Urothelium cell line (cell line): ENCODE measurements at regions not wholly inside any gene's neighbourhood (a gene's known extent, or its start where the extent isn't known, plus 50 kb on each side); places are given as distances from the start of the nearest gene placed in this dataset.

Source experiments
- DNase-seq: peaks from one replicate; pipeline ENCODE4 v3.0.0; 2011; ENCODE audit warnings: low spot score, mixed read lengths
- FAIRE-seq: peaks from 2 replicates; lab custom pipeline; 2011; peaks lifted over from hg19 to GRCh38; lab: Jason Lieb, UNC

DNA sequence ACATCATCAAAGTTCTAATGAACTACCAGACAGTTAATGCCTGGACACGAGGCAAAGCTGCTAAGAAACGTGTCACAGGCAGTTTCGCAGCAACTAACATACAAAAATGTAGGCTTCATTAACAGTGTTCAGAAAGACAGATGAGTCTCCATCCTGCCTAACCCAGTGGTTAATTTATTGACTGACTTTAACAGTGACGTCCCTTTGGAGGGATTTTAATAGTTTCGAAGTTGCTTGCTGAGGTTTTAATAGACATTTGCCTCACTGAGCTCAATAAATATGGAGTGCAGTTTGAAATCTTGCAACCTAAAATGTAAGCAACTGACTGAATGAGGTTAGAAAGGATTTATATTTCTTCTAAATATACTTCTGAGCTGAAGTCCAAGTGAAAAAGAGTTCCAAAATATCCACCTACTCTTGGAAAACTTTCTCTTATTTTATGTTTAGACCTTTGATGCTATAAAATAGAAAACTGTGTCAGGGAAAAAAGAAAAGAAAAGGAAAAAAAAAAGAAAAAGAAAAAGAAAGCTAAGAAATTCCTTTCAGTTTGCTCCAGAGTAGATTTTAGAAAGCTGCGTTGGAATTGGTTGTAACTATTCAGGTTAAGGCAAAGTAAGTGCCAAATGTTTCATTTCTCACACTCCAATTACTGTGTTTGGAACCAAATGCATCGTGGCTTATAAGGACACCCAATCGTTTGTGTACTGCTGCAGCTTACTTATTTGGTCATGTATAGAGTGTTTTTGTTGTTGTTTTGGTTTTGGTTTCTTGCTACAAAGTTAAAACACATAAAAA, 2016.6 kb downstream of the MAT2B start:
- FAIRE-seq = no peak
- DNase-seq = no peak

DNA sequence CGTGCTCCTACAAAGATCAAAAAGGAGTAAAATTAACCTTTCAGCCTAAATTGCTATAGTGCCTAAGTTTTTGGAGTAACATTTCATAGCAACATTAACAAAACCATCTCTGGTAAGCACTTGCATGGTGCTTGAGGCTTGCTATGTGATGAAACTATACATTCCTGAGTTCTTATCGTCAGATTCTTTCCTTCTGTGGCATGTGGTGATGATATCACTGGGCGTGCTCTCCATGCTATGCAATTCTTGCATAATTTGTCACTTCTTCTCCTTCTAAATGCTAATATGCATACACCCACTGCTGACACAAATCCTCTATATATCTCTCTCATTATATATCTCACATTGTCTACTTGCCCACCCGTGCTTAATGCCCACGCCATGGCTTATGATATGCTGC, 2019.9 kb downstream of the MAT2B start:
- DNase-seq (peak; percentile 5), FAIRE-seq (no peak)

DNA sequence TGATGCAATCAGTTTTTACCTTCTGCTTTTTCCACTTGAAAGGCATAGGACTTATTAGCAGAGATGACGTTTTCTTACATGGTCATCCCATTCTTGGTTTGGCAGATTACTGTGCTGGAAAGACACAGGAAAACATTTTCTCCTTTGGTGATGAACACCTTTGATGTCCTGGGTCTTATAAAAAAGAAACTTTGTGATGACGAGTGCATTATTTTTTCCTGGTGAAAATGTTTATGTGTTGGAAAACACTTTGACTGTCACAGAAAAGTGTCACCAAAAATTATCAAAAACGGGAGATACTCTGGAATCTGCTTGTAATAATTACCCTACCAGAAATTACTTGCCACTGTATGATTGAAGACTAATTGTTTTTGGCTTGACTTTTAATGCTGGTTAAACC, 2020.9 kb downstream of the MAT2B start:
- FAIRE-seq (no peak), DNase-seq (no peak)

DNA sequence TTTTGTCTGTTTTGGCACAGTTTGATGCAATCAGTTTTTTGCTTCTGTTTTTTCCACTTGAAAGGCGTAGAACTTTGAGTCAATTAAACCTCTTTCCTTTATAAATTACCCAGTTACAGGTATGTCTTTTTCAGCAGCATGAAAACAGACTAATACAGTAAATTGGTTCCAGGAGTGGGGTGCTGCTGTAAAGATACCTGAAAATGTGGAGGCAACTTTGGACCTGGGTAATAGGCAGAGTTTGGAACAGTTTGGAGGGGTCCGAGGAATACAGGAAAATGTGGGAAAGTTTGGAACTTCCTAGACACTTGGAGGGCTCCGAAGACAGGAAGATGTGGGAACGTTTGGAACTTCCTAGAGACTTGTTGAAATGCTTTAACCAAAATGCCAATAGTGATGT, 2022.2 kb downstream of the MAT2B start:
- DNase-seq (no peak), FAIRE-seq (no peak)

DNA sequence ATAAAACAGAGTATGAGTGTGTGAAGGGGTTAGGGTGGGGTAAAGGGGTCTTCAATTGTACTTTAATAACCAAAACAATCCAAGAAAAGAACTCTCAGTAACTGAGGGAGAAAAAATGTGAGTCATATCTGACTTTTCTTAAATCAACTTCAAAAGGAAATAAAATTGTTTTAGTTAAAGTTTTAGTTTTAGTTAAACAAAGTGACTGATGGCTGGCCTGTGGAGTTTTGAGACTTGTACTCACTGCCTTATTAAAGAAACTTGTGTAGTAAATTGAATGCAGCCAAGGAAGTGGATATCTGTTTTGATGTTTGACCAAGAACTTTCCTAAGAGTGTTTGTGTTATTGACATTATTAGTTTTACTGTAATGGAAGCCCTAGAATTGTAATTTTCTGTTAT, 2032.6 kb downstream of the MAT2B start:
- FAIRE-seq (no peak), DNase-seq (no peak)

DNA sequence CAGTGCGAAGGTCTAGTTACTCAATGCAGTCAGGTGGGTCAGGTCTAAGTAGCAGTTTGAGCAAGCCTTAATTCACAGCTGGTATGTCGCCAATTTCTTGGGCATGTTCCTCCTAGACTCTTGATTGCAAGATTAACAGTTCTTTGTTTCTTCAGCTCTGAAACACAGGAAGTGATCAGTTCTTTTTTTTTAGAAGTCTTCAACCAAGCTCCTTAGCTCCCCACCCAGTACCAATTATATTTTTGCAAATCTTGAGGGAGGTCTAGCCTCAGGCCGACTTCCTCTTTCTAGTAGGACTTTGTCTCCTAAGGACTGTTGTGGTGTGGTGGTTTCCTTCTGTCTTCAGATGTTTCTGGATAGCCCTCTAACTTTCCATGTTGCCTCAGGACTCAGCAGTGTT, 2054.2 kb downstream of the MAT2B start:
- FAIRE-seq (no peak), DNase-seq (no peak)

DNA sequence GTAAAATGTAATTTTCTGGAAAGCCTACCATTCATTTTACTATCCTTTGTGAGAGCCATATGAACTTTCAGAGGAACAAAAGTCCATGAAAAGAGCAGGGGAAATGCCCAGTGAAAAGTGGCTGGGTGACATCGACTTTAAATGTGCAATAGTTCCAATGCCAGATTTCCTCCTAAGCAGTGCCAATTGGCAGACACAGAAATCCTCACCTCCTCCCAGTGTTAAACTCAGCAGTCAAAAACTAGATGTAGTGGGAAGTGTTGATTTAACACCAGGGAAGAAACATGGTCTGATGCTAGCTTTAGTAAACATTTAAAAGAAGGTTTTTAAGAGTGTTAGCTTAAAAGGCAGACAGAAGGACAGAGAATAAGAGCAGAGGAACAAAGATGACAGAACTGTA, 2055.2 kb downstream of the MAT2B start:
- no peak for FAIRE-seq
- no peak for DNase-seq

DNA sequence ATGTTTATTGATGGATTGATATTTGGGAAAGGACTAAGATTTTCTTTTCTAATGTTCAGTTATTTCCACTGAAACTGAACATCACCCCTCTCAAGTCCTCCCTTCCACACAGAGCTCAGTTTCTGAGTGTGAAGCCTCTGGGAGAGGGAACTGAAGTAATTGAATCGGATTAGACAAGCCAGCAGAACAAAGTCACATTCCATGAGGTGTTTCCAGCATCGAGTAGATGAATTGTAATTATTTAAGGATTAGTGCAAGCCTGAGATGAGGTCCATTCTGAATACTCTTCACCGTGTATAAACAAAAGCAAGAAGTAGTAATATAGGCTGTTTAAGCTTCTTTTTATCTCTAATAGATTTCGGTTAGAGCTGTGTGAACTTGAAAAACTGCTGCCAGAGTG, 2060.5 kb downstream of the MAT2B start:
- no peak for DNase-seq
- no peak for FAIRE-seq

DNA sequence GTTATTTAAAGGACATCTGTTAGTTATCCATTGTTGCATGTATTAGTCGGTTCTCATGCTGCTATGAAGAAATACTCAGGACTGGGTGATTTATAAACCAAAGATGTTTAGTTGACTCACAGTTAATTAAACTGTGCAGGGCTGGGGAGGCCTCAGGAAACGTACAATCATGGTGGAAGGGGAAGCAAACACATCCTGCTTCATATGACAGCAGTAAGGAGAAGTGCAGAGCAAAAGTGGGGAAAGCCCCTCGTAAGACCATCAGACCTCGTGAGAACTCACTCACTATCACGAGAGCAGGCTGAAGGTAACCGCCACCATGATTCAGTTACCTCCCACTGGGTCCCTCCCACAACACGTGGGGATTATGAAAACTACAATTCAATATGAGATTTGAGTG, 2064.1 kb downstream of the MAT2B start:
- FAIRE-seq = no peak
- DNase-seq = no peak

DNA sequence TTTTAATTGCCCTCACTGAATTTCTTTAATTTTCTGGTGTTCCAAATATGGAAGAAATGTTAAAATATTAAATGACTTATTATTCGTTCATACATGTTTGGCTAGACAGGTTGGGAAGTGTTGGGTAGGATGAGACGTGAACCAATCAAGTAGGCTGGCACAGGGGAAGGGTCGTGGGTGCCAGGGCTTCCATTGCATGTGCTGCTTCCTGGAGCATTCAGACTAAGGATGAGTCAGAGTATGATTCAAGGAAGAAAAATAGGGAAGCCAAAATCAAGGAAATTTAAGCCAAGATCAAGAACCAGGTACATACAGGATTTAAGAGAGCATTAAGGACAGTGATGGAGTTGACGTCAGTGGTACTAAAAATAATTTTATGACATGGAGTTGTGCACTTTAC, 2068.0 kb downstream of the MAT2B start:
- FAIRE-seq (no peak), DNase-seq (no peak)

DNA sequence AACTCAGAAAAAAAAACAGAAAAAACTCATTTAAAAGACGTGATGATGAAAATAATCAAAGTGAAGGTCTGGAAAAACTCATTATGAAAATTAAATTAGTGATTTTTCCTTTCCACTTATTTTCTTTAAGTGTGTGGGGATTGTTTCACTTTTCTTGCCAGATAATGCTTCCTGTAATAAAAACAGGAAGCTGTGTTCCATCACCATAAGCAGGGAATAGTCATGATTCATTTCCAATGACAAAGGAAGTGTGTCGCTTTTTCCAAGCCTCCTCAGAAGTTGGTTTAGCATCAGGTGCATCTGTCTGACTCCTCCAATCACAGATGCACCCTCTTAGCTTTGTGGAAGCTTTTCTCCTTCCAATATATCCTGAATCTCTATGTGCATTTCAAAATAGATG, 2068.7 kb downstream of the MAT2B start:
- FAIRE-seq (no peak), DNase-seq (no peak)

DNA sequence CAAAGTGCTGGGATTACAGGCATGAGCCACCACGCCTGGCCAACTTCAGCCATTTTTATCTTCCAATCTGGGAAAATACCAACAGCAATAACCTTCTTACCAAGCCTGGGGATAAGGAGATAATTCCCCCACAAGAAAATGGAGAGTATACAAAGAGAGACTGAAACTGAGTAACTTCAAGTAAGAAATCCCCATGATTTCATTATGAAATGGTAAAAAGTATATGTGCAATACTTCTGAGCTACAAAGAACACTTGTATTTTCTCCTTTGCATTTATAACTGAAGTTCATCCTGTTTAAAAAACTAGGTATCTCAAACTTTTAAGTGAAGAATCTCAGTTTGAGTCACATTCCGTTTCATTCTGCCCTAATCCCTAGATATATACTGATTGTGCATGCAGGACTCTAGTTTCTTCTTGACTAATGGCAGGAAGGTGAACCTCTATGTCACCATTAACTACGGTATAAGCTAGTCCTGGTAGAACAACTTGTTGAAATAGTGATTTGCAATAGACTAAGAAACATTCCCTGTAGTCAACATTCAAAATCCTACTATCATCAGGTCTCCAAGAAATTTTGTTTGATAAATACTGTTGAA, 2071.4 kb downstream of the MAT2B start:
- FAIRE-seq = no peak

DNA sequence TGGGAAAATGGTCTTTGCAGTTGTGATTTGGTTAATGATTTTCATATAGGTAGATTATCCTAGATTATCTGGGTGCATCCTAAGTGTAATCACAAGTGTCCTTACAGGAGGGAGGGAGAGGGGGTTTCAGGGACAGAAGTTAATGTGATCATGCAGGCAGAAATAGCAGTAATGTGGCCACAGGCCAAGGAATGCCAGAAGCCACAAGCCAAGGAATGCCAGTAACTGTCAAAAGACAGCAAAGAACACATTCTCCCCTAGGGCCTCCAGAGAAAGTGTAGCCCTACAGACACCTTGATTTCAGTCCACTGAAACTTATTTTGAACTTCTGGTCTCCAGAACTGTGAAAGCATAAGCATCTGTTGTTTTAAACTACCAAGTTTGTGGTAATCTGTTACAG, 2074.5 kb downstream of the MAT2B start:
- DNase-seq = peak; percentile 40
- FAIRE-seq = no peak

More for the DNA sequence above, 2071.4 kb downstream of the MAT2B start:
- DNase-seq = no peak

DNA sequence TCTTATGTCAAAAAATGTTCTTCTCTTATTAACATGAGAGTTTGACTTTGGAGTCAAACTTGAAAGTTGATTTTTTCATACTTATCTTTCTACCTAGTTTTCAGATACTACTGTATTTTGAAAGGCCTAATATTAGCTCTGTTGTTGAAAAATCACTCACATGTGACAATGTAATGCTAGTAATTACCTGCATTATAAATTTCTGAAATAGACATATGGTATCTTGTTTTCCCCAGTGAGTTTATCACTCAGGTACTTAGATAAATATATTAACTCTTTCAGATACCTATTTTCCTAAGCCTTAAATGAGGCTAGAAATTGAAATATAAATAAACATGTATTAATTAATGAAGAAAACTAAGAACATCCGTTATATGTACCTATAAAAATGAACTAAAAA, 2089.3 kb downstream of the MAT2B start:
- no peak for DNase-seq

DNA sequence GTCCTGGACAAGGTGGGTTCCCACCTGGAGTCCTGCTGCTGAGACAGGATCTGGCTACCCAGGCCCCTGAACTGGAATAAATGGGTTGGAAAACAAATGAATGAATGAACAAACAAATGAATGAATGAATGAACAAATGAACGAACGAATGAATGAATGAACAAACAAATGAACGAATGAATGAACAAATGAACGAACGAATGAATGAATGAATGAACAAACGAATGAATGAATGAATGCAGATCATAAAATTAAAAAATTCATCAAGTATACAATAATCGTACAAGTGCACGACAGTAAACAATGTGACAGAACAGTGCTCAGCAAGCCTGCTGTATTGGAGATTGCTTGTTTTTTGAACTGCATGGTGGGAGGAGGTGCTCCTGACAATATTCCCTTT, 2097.1 kb downstream of the MAT2B start:
- DNase-seq = no peak
- no peak for FAIRE-seq

More for the DNA sequence above, 2089.3 kb downstream of the MAT2B start:
- FAIRE-seq = no peak

DNA sequence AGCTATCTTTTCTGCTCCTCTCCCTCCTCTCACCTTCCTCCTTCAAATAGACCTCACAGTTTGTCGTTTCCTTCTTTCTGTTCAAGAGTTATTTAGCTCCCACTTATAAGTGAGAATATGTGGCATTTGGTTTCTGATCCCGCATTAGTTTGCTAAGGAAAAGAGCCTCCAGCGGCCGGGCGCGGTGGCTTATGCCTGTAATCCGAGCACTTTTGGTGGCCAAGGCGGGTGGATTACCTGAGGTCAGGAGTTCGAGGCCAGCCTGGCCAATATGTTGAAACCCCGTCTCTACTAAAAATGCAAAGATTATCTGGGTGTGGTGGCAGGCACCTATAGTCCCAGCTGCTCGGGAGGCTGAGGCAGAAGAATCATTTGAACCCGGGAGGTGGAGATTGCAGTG, 2101.6 kb downstream of the MAT2B start:
- DNase-seq (no peak), FAIRE-seq (no peak)

DNA sequence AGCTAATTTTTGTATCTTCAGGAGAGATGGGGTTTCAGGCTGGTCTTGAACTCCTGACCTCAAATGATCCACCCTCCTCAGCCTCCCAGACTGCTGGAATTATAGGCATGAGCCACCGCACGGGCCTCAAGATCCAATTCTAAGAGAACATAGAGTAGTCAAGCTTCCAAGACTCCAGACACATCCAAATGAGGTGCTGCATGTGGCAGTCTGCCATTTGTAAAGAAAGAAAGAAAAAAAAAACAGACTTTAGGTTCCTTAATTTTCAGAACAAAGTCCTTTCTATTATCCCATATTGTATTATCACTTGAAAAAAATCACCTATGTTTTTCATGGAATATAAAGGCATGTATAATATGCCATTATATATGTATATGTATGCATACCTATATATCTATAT, 2104.5 kb downstream of the MAT2B start:
- FAIRE-seq (no peak), DNase-seq (no peak)

DNA sequence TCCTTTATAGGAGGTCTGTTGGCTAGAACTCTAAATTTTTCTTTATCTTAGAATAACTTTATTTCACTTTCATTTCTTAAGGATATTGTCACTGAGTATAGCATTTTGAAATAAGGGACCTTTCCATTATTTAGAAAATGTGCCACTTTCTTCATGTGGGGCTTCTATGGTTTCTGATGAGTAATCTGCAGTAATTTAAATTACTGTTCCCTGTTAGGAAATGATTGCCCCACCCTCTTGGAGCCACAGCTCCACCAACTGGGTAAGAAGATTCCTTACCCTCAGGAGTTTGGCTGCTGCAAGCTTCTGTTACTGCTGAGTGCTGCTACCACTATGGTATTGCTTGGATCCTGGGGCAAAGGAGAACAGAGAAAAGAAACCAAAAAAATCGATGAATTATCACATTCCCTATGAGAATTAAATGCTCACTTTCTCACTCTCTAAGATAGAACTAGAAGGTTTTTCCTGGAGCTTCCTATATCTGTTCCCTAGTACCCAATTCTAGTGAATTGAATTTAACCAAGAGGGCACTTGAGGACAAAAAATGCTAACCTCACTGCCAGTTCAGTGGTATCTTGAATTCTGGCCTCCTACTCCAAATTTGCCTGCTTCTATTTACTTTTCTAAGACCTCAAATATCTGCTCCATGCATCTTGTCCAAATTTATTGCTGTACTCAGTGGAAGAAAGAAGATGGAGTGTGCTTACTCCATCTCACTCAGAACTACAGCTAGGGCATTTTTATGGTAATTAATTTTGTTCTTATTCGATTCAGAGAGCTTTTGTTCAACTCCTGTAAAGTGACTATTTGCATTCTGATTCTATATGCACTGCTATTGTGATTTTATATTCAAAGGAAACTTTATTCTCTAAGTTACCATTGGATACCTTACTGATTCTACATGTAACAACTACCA, 2111.3 kb downstream of the MAT2B start:
- FAIRE-seq (no peak), DNase-seq (no peak)

DNA sequence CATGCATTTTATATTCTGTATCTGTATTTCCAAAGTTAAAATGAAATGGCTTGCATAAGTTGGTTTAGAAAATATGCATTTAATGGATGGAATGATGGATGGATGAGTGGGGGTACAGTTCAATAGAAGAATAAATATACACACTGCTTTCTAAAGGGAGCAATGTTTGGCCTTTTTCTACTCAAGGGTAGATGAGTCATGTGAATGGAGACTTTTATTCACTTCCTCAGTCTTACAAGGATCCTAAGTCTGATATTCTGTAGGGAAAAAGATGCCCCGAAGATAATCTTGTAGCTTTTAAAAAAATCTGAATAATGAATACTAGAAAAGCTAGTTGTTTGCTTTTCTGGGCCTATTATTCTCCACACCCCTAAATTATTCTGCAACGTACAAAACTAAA, 2112.1 kb downstream of the MAT2B start:
- no peak for FAIRE-seq
- no peak for DNase-seq

DNA sequence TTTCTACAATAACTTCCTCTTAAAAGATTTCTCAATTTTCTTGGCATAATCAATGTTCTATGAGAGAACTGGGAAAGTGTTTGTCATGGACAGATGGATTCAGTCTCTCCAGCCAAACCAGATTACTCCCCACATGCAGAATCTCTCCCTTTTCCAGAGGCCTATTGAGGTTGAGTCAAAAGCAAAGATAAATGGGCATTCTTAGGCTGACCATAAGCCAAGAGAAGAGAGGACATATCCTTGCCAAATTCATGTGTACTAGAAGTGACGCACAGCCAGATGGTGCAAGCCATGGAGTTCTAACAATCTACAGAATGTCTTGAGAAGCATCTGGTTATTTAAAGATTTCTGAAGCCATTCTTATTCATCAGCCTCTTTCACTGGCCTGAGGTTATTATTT, 2115.0 kb downstream of the MAT2B start:
- DNase-seq = no peak
- no peak for FAIRE-seq

DNA sequence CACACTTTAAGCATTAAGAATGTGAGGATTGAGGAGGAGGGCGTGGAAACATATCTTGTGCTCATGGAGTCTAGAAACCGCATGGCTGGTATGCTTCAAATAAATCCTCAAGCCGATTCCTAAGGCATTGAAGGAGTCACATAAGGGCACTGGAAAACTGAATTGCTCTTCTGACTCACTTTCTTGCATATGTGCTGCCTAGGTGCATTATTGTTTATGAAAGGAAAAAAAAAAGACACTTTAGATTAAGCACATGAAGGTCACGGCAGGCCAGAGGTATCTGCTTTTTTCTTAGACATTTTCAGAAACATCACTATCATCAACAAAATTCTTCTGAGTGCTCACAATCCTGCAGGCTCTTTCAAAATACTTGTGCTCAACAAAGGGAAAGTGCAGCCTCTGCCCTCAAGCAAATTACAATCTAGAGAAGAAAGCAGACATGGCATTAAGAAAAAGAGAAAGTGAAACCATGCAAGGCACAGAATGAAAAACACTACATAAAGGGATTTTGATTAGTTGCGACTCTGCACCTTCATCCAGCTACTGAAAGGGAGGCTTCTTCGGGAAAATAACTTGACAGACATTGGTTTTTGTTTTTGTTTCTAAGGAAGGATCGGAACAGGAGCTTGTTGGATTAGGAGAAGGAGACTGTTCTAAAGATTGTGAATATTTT, 2117.6 kb downstream of the MAT2B start:
- DNase-seq (no peak), FAIRE-seq (no peak)
